Gastrocnemius medialis (tissue), 4 donors: ENCODE measurements at regions not wholly inside any gene's neighbourhood (a gene's known extent, or its start where the extent isn't known, plus 50 kb on each side); places are given as distances from the start of the nearest gene placed in this dataset.

Experiments
- ATAC-seq, 2 donors: fragments of 150-250 bp; one replicate each; pipeline ENCODE4 v1.9.1; 2016
- DNase-seq, 2 donors: peaks; one replicate each; pipeline ENCODE4 v3.0.0-alpha.2; 2019
- H3K27ac ChIP-seq, 4 donors: fragments of 200-600 bp; sonication (generic); 1 replicate in 1 of 4; 2 replicates in 3 of 4; pipeline ENCODE4 v1.5.1; 2016 to 2018; ENCODE audit warnings: mild to moderate bottlenecking in 2 of 4, moderate library complexity in 1 of 4
- H3K27me3 ChIP-seq, 3 donors: fragments of 200-600 bp; sonication (generic) in 2 of 3; 1 replicate in 1 of 3; 2 replicates in 2 of 3; pipeline versions ENCODE4 v1.5.1 to v1.6.0; 2016 to 2019; ENCODE audit warnings: mild to moderate bottlenecking in 1 of 3, moderate library complexity in 1 of 3
- H3K36me3 ChIP-seq, 2 donors: fragments of 200-600 bp; sonication (generic) in 1 of 2; one replicate each; pipeline ENCODE4 v1.5.1; 2017 to 2018
- H3K4me1 ChIP-seq, 2 donors: fragments of 200-600 bp; sonication (generic) in 1 of 2; one replicate each; pipeline ENCODE4 v1.5.1; 2016 to 2017; ENCODE audit warnings: mild to moderate bottlenecking in 2 of 2
- H3K4me3 ChIP-seq, 4 donors: fragments of 200-600 bp; sonication (generic) in 3 of 4; 1 replicate in 1 of 4; 2 replicates in 3 of 4; pipeline ENCODE4 v1.5.1; 2016 to 2019; ENCODE audit warnings: mild to moderate bottlenecking in 2 of 4
- H3K9me3 ChIP-seq, 3 donors: fragments of 200-600 bp; sonication (generic) in 2 of 3; 1 replicate in 1 of 3; 2 replicates in 2 of 3; pipeline ENCODE4 v1.5.1; 2016 to 2019
- POLR2A ChIP-seq, 2 donors: fragments of 450-650 bp; IDR thresholded peaks; one replicate each; pipeline ENCODE4 v1.6.1; 2017; ENCODE audit warnings: antibody characterized with exemption in 2 of 2, mild to moderate bottlenecking in 2 of 2, moderate library complexity in 2 of 2
- in situ Hi-C, 4 donors: fragments of 200-750 bp; cut with MboI; loops; one replicate each; pipeline versions ENCODE4 v1.15.0 to v1.8.0; 2017; ENCODE audit warnings: low sequenced_read_pairs in 4 of 4
- intact Hi-C: fragments of 100-400 bp; cut with DNase I; formaldehyde crosslinking; loops from one replicate; pipeline ENCODE4 v1.15.1; 2023; ENCODE audit warnings: low total_unique reads
- TF ChIP-seq, protein P1 (sequence below), 5 experiments: fragments of 450-650 bp in 3 of 5; fragments of 200-600 bp in 2 of 5; sonication (generic) in 2 of 5; IDR thresholded peaks in 4 of 5; conservative IDR thresholded peaks in 1 of 5; 1 replicate in 4 of 5; 2 replicates in 1 of 5; pipeline ENCODE4 v1.5.1; 2016 to 2019; ENCODE audit warnings: antibody characterized with exemption in 5 of 5, mild to moderate bottlenecking in 3 of 5, moderate library complexity in 3 of 5

DNA sequence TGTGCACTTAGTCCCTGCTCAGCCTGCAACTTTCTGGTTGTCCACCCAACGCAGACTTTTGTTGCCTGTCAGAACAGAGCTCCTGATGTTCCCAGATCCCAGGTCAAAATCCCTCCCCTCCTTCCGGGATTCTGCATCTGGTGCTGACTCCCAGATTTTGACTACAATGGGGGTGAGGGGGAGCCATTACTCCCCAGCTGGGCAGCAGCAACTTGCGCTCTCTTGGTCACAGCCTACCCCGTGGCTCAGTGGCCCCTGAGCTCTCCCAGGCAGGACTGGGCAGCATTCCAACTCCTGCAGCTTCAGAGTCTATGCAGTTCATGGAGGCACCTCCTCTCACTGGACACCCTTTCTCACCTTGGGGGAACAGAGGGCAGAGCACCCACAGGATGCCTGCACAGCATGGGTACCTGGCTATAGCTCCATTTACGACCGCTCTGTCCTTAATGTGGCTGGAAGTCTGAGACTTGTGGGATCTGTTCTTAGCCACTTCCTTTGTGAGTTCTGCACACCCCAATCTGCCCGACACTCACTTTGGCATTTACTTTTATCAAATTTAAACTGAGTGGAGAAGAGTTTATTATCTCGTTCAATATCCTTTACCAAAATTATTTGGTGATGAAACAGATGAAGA lies 545.5 kb upstream of the MGMT start:
- TF ChIP-seq POLR2A (IDR thresholded peaks at IDR 0.05) = no peak
- TF ChIP-seq, protein P1, sequence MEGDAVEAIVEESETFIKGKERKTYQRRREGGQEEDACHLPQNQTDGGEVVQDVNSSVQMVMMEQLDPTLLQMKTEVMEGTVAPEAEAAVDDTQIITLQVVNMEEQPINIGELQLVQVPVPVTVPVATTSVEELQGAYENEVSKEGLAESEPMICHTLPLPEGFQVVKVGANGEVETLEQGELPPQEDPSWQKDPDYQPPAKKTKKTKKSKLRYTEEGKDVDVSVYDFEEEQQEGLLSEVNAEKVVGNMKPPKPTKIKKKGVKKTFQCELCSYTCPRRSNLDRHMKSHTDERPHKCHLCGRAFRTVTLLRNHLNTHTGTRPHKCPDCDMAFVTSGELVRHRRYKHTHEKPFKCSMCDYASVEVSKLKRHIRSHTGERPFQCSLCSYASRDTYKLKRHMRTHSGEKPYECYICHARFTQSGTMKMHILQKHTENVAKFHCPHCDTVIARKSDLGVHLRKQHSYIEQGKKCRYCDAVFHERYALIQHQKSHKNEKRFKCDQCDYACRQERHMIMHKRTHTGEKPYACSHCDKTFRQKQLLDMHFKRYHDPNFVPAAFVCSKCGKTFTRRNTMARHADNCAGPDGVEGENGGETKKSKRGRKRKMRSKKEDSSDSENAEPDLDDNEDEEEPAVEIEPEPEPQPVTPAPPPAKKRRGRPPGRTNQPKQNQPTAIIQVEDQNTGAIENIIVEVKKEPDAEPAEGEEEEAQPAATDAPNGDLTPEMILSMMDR (IDR thresholded peaks at IDR 0.05 in 4 of 5, conservative IDR thresholded peaks at IDR 0.05 in 1 of 5) = no peak
- Histone ChIP-seq H3K9me3 (no peaks in the 10 kb centered on the region), H3K4me3 (no peak overlapping the region), H3K36me3 (no peaks in the 10 kb centered on the region), H3K27ac (peak overlapping the region in 3 of 4 donors; percentile 5 to 30 (median 20)), H3K27me3 (peaks cover 0 to 2% (median 0%) of the 10 kb centered on the region in 3 donors), H3K4me1 (no peaks in the 10 kb centered on the region)
- ATAC-seq (no peak), DNase-seq (no peak)
- intact Hi-C loops = no loop called here
- in situ Hi-C loops = no loop called here

DNA sequence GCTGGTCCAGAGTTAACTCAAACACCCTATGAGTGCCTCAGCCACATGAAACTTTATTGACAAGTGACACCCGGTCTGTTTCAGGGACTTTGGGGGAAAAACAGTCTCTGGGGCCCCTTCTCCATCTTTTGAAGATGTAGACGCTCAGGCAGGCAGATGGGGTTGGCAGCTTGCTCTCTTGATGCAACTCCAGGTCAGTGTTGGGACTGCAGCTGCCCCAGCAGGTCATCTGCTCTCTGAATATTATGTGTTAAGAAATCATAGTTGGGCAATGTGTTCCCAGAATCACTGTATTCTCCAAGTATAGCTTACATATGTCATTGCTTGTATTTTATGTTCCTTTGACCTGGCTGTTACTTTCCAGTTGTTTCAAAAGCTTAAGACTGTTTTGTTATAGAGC lies 544.9 kb upstream of the MGMT start:
- peaks cover 0 to 3% (median 2%) of the 10 kb centered on the region in 3 donors for H3K27me3 ChIP-seq
- intact Hi-C loops (no loop called here), in situ Hi-C loops (no loop called here)
- H3K4me3 ChIP-seq = no peak overlapping the region
- no peaks in the 10 kb centered on the region for H3K36me3 ChIP-seq
- no peaks in the 10 kb centered on the region for H3K9me3 ChIP-seq
- DNase-seq (peak; percentile 66 to 77), ATAC-seq (peak; percentile 77 to 91)
- TF ChIP-seq POLR2A (IDR thresholded peaks at IDR 0.05) = no peak
- TF ChIP-seq, protein P1 (IDR thresholded peaks at IDR 0.05 in 4 of 5, conservative IDR thresholded peaks at IDR 0.05 in 1 of 5) = no peak
- no peaks in the 10 kb centered on the region for H3K4me1 ChIP-seq
- H3K27ac ChIP-seq = peak overlapping the region; percentile 25 to 64 (median 28)

DNA sequence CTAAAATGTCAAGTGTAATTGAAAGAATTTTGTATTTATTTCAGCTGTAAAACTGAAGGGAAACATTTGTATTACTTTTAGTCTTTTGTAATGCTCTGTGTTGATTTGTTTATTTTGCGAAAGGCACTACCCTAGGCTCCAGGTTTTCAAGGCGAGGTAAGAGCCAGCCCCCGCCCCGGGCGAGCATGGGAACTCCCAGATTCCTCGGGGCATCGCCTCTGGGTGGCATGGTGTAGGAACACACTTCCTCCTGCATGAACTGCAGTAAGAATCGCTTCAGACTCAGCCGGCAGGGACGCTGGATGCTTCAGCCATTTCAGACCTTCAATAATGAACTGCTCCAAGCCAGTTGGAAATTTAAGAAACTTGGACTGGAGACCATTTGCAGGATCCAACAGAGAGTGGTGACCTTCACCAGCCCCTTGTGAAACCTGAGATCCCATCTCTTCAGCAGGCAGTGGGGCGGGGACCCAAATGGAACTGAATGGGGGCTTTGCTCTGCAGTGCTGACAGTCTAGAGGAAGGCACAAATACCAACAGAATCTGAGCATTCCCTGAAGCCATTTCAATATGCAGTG lies 544.3 kb upstream of the MGMT start:
- Histone ChIP-seq H3K36me3 (no peaks in the 10 kb centered on the region), H3K27me3 (peaks cover under 1 to 5% (median 2%) of the 10 kb centered on the region in 3 donors), H3K27ac (peak overlapping the region; percentile 44 to 64 (median 52)), H3K4me1 (no peaks in the 10 kb centered on the region), H3K9me3 (no peaks in the 10 kb centered on the region), H3K4me3 (no peak overlapping the region)
- ATAC-seq (no peak), DNase-seq (no peak)
- in situ Hi-C loops (no loop called here), intact Hi-C loops (no loop called here)
- no peak for TF ChIP-seq POLR2A (IDR thresholded peaks at IDR 0.05)
- TF ChIP-seq, protein P1 (IDR thresholded peaks at IDR 0.05 in 4 of 5, conservative IDR thresholded peaks at IDR 0.05 in 1 of 5) = no peak

DNA sequence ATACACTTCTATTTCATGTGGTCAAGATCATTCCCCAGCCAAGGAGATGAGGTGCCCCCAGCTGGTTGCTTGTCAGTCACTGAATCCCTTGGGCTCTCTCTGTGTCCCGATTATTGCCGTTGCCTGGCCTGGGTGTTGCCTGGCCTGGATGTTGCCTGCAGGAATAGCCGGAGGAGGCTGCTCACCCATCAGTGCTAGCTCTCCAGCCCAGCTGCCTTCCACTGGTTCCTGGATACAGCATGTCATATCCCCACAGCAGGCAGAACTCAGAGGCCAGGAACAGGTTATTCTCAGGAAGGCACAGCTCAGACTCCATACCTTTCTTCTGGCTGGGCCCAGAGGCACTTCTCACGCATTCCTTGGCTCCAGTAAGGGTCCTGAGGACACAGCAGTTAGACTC lies 542.1 kb upstream of the MGMT start:
- Histone ChIP-seq H3K9me3 (no peaks in the 10 kb centered on the region), H3K27ac (no peak overlapping the region), H3K4me1 (peaks cover 0 to 8% of the 10 kb centered on the region in 2 donors), H3K4me3 (no peak overlapping the region), H3K27me3 (peaks cover 11 to 13% (median 11%) of the 10 kb centered on the region in 3 donors), H3K36me3 (no peaks in the 10 kb centered on the region)
- in situ Hi-C loops (no loop called here), intact Hi-C loops (no loop called here)
- TF ChIP-seq, protein P1 (IDR thresholded peaks at IDR 0.05 in 4 of 5, conservative IDR thresholded peaks at IDR 0.05 in 1 of 5) = no peak
- no peak for TF ChIP-seq POLR2A (IDR thresholded peaks at IDR 0.05)
- ATAC-seq (no peak), DNase-seq (no peak)
